Peyer's patch (tissue), 4 donors: ENCODE measurements at regions not wholly inside any gene's neighbourhood (a gene's known extent, or its start where the extent isn't known, plus 50 kb on each side); places are given as distances from the start of the nearest gene placed in this dataset.
"Not testable (repeated sequence)": the region's sequence is repeated elsewhere in the genome, so short reads cannot be mapped to it uniquely, and the experiment has no call there.

Experiments used
- DNase-seq, 3 donors: peaks; one replicate each; pipeline ENCODE4 v3.0.0-alpha.2; 2017 to 2019
- H3K27ac ChIP-seq, 4 donors: fragments of 200-600 bp; sonication (generic); one replicate each; pipeline ENCODE4 v1.5.1; 2016 to 2019
- H3K27me3 ChIP-seq, 2 donors: fragments of 200-600 bp; sonication (generic); one replicate each; pipeline ENCODE4 v1.5.1; 2019
- H3K36me3 ChIP-seq, 3 donors: fragments of 200-600 bp; sonication (generic); one replicate each; pipeline ENCODE4 v1.5.1; 2016 to 2019
- H3K4me1 ChIP-seq, 4 donors: fragments of 200-600 bp; sonication (generic); one replicate each; pipeline ENCODE4 v1.5.1; 2016 to 2019
- H3K4me3 ChIP-seq, 4 donors: fragments of 200-600 bp; sonication (generic); 1 replicate in 3 of 4; 2 replicates in 1 of 4; pipeline ENCODE4 v1.5.1; 2016 to 2019; ENCODE audit warnings: mild to moderate bottlenecking in 1 of 4
- H3K9me3 ChIP-seq, 4 donors: fragments of 200-600 bp; sonication (generic); one replicate each; pipeline ENCODE4 v1.5.1; 2016 to 2019; ENCODE audit warnings: mild to moderate bottlenecking in 1 of 4
- CTCF ChIP-seq, 6 experiments: fragments of 450-650 bp in 4 of 6; fragments of 200-600 bp in 2 of 6; sonication (generic) in 1 of 6; IDR thresholded peaks; one replicate each; pipeline ENCODE4 v1.5.1; 2017 to 2019; ENCODE audit warnings: antibody characterized with exemption in 6 of 6, mild to moderate bottlenecking in 3 of 6, moderate library complexity in 1 of 6
- POLR2A ChIP-seq, 2 donors: fragments of 450-650 bp; IDR thresholded peaks; one replicate each; pipeline ENCODE4 v1.5.1; 2017; ENCODE audit warnings: antibody characterized with exemption in 2 of 2, mild to moderate bottlenecking in 2 of 2, moderate library complexity in 2 of 2

DNA sequence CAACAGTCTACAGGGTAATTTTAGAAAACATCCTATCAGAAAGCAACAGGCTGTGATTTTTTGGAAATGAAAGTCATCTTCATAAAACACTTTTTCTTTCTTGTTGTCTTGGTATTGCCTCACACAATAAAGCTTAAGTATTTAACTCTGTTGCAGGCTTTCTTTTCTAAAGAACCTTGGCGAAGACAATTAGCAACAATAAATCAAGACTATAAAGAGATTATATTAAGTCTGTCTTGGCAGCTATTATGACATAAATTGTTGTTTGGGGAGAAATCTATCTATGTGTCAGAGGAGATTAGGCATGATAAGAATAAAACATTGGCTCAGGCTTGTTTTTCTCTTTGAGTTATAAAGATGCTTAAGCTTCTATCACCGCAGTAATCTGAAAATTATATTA is 1774.8 kb downstream of the ARAP2 start:
- no peaks in the 10 kb centered on the region for H3K36me3 ChIP-seq
- H3K27me3 ChIP-seq: no peaks in the 10 kb centered on the region
- no peak overlapping the region for H3K4me3 ChIP-seq
- no peaks in the 10 kb centered on the region for H3K4me1 ChIP-seq
- no peaks in the 10 kb centered on the region for H3K9me3 ChIP-seq
- H3K27ac ChIP-seq: no peak overlapping the region
- TF ChIP-seq POLR2A (IDR thresholded peaks at IDR 0.05) (no peak), CTCF (IDR thresholded peaks at IDR 0.05) (no peak)
- DNase-seq: no peak

GRCh38 chr4:34485252-34485651 is 1759.1 kb downstream of the ARAP2 start:
- Histone ChIP-seq H3K36me3 (no peaks in the 10 kb centered on the region), H3K27ac (no peak overlapping the region), H3K9me3 (no peaks in the 10 kb centered on the region), H3K4me1 (no peaks in the 10 kb centered on the region), H3K27me3 (no peaks in the 10 kb centered on the region), H3K4me3 (no peak overlapping the region)
- no peak for DNase-seq
- TF ChIP-seq CTCF (IDR thresholded peaks at IDR 0.05) (no peak), POLR2A (IDR thresholded peaks at IDR 0.05) (no peak)

DNA sequence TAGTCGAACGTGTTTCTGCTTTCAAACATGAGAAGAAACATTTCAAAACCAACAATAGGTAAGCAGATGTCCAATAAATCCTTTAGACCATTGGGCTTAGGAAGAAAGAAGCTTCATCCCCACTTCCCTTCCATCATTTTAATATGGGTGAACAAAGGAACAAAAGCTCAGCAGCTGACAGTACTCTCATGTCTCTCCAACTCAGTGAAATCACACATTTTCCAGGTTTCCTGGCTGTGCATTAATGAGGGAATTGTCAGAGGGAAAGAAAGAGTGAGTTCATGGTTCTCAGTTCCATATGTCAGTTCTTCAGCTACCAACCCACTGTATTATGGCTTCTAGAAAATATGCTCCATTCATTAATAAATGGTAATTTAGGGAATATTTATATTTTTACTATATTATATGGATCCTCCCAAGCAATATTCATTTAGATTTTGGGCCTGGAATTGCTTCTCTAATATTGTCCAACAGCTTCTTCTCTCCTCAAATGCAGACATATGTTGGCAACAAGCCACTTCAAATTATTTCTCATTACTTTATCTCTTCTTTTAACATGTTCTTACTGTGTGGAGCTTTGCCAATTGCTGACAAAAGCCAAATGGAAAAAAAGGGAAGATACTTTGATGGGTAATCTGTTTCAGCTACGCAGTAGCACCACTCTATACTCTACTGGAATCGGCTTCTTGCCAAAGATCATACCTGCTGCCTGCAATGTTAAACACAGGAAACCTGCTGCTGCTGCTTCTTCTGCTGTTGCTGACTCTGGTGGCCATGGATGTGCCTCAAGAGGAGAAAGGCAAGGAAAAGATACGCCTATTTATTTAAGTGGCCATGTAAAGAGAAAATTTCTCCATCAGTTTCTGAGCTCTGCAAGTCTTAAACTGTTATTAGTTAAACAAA is 1757.6 kb downstream of the ARAP2 start:
- Histone ChIP-seq H3K9me3 (no peaks in the 10 kb centered on the region), H3K4me1 (no peaks in the 10 kb centered on the region)
- DNase-seq: no peak

GRCh38 chr4:34492414-34492813 is 1751.9 kb downstream of the ARAP2 start:
- Histone ChIP-seq H3K9me3 (no peaks in the 10 kb centered on the region), H3K4me1 (no peaks in the 10 kb centered on the region), H3K27me3 (no peaks in the 10 kb centered on the region), H3K4me3 (no peak overlapping the region), H3K36me3 (no peaks in the 10 kb centered on the region), H3K27ac (no peak overlapping the region)
- TF ChIP-seq POLR2A (IDR thresholded peaks at IDR 0.05) (no peak), CTCF (IDR thresholded peaks at IDR 0.05) (no peak)
- DNase-seq: no peak

More for the DNA sequence above, 1757.6 kb downstream of the ARAP2 start:
- no peak overlapping the region for H3K27ac ChIP-seq
- no peak for TF ChIP-seq POLR2A (IDR thresholded peaks at IDR 0.05)
- TF ChIP-seq CTCF (IDR thresholded peaks at IDR 0.05): no peak
- no peak overlapping the region for H3K4me3 ChIP-seq
- H3K36me3 ChIP-seq: no peaks in the 10 kb centered on the region
- H3K27me3 ChIP-seq: no peaks in the 10 kb centered on the region

GRCh38 chr4:34502086-34502485 is 1742.2 kb downstream of the ARAP2 start:
- DNase-seq: no peak

DNA sequence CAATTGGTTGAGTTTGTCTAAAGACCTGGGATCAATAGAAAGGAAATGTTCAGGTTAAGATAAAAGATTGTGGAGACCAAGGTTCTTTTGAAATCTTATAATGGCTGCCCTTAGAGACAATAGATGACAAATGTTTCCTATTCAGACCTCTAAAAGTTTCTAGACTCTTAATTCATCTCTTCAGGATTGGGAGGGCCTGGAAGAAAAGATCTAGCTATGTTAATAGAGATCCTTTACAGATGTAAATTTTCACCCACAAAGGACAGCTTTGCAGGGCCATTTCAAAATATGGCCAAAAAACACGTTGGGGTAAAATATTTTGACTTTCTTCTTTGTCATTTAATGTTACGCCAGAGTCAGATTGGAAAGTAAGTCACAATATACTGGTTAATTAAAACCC is 1739.6 kb downstream of the ARAP2 start:
- not testable (repeated sequence) for H3K9me3 ChIP-seq, DNase-seq, H3K27ac ChIP-seq, H3K27me3 ChIP-seq, H3K4me1 ChIP-seq, H3K36me3 ChIP-seq, H3K4me3 ChIP-seq

More at GRCh38 chr4:34502086-34502485, 1742.2 kb downstream of the ARAP2 start:
- Histone ChIP-seq H3K27me3 (no peaks in the 10 kb centered on the region), H3K36me3 (no peaks in the 10 kb centered on the region), H3K27ac (no peak overlapping the region), H3K9me3 (no peaks in the 10 kb centered on the region), H3K4me3 (no peak overlapping the region), H3K4me1 (no peaks in the 10 kb centered on the region)
- TF ChIP-seq POLR2A (IDR thresholded peaks at IDR 0.05) (no peak), CTCF (IDR thresholded peaks at IDR 0.05) (no peak)

DNA sequence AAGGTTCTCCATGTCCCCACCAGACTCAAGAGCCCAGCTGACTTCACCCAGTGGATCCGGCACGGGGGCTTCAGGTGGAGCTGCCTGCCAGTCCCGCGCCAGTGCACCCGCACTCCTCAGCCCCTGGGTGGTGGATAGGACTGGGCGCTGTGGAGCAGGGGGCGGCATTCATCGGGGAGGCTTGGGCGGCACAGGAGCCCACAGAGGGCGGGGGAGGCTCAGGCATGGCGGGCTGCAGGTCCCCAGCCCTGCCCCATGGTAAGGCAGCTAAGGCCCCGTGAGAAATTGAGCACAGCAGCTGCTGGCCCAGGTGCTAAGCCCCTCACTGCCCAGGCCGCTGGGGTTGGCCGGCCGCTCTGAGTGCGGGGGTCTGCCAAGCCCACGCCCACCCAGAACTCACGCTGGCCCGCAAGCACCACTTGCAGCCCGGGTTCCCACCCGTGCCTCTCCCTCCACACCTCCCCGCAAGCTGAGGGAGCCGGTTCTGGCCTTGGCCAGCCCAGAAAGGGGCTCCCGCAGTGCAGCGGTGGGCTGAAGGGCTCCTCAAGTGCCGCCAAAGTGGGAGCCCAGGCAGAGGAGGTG is 1737.7 kb downstream of the ARAP2 start:
- H3K27me3 ChIP-seq, DNase-seq, H3K4me3 ChIP-seq: not testable (repeated sequence)

More for the DNA sequence above, 1737.7 kb downstream of the ARAP2 start:
- not testable (repeated sequence) for H3K36me3 ChIP-seq, H3K4me1 ChIP-seq, H3K9me3 ChIP-seq, H3K27ac ChIP-seq
